ENCODE measurements at regions not wholly inside any gene's neighbourhood (a gene's known extent, or its start where the extent isn't known, plus 50 kb on each side); places are given as distances from the start of the nearest gene placed in this dataset.

GRCh38 chr5:36496471-36496870 is 109.9 kb upstream of the SLC1A3 start:
- TF ChIP-seq POLR2A (IDR thresholded peaks at IDR 0.05; ENCODE audit: low read depth), result no peak
- no peak for TF ChIP-seq CTCF (IDR thresholded peaks at IDR 0.05)

Measured in esophagus muscularis mucosa (tissue), 3 donors.